ENCODE measurements at regions not wholly inside any gene's neighbourhood (a gene's known extent, or its start where the extent isn't known, plus 50 kb on each side); places are given as distances from the start of the nearest gene placed in this dataset.

DNA sequence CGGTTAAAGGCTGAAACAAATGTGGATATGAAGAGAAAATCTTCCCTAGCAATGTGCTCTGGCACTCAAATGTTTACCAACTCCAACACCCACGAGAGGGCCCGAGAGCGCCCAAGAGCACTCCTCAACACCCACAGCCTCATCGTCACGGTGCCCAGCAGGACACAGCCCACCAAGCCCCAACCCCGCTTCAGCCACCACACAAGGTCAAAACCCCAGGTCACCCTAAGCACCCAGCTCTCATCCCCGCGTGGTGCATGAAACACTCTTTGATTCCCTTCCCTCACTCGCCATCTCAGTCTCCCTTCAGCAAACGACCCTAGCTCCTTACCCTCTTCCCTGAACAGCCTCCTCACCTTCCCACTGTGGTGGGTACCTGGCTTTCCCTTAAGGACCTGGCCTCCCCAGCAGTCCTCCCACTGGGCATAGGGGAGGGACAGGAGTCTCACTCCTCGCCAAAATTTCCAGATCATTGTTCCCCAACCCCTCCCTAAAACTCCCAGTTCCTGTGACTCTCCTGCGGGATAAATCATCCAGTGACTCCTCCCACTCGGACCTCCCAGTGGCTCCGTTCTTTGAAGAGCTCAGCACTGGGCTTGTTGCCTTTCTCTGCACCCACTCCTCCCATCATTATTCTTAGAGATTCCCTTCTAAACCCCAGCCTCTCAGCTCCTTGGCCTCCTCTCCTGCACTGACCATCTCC, 170.4 kb upstream of the SYT6 start:
- H3K9me3 ChIP-seq (ENCODE audit: insufficient read depth, low read depth), result no peaks in the 10 kb centered on the region
- H3K9me2 ChIP-seq (ENCODE audit: insufficient read depth), result no peaks in the 10 kb centered on the region
- H3K4me2 ChIP-seq, result no peak overlapping the region
- intact Hi-C loops (cut with micrococcal nuclease; ENCODE audit: unreplicated experiment), result no loop called here
- H3K79me2 ChIP-seq (ENCODE audit: low read depth), result no peaks in the 10 kb centered on the region
- H3F3A ChIP-seq (ENCODE audit: insufficient read depth, low read depth), result no peaks in the 10 kb centered on the region
- no peaks in the 10 kb centered on the region for H3K27me3 ChIP-seq (ENCODE audit: insufficient read depth, low read depth)
- no TSS peak for BruUV-seq (replicated peaks)
- no peaks in the 10 kb centered on the region for H4K20me1 ChIP-seq (ENCODE audit: insufficient read depth)
- no peak for DNase-seq
- H3K36me3 ChIP-seq (ENCODE audit: low read depth), result no peaks in the 10 kb centered on the region
- H3K4me1 ChIP-seq (replicated peaks; ENCODE audit: insufficient read depth), result no peaks in the 10 kb centered on the region
- no peak overlapping the region for H2AFZ ChIP-seq
- TF ChIP-seq EZH2 (IDR thresholded peaks at IDR 0.05; ENCODE audit: low read depth), result no peak
- TF ChIP-seq, protein P1, sequence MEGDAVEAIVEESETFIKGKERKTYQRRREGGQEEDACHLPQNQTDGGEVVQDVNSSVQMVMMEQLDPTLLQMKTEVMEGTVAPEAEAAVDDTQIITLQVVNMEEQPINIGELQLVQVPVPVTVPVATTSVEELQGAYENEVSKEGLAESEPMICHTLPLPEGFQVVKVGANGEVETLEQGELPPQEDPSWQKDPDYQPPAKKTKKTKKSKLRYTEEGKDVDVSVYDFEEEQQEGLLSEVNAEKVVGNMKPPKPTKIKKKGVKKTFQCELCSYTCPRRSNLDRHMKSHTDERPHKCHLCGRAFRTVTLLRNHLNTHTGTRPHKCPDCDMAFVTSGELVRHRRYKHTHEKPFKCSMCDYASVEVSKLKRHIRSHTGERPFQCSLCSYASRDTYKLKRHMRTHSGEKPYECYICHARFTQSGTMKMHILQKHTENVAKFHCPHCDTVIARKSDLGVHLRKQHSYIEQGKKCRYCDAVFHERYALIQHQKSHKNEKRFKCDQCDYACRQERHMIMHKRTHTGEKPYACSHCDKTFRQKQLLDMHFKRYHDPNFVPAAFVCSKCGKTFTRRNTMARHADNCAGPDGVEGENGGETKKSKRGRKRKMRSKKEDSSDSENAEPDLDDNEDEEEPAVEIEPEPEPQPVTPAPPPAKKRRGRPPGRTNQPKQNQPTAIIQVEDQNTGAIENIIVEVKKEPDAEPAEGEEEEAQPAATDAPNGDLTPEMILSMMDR (conservative IDR thresholded peaks at IDR 0.05), result no peak
- ChIA-PET POLR2A (ENCODE audit: unreplicated experiment) (no interaction called here), CTCF (no interaction called here)
- H3K27ac ChIP-seq, result no peak overlapping the region
- H3K4me3 ChIP-seq, result no peak overlapping the region

DNA sequence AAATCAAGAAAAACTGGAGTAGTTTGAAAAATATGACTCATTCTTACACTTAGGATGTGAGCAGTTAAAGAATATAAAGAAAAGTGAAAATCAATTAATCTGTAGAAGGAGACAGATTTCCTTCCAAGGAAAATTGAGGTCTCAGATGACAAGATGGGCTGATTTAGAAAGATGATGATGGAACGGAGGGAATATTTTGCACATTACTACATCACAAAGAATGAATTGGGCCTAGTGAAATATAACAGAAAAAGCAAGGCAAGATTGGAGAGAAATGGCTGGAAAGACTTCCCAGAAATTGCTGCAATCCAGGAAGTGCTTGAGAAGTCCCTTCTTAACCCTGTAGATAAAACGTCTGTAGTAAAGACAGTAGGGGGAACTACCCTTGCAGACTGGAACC, 169.1 kb upstream of the SYT6 start:
- BruUV-seq (replicated peaks), result no TSS peak
- Histone ChIP-seq H3K79me2 (ENCODE audit: low read depth) (no peaks in the 10 kb centered on the region), H4K20me1 (ENCODE audit: insufficient read depth) (no peaks in the 10 kb centered on the region)

DNA sequence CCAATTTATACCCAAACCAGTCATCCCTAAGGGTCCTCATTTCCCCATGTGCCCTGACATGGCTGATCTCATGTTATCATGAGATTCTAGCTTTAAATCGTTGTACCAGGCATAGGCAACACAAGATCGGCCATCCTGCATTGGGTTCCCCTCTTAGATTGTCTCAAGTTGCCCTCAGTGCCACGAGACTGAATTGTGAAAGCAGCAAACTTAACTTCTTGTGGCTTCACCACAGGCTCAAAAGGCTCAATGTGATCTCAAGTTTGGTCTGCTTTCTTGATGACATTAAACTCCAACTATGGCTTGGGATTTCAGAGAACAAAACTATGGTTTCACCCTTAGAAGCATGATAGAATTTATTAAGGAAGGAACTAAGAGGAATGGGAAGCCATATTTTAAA, 168.5 kb upstream of the SYT6 start:
- Histone ChIP-seq H3K4me3 (no peak overlapping the region), H3K36me3 (ENCODE audit: low read depth) (no peaks in the 10 kb centered on the region), H3K79me2 (ENCODE audit: low read depth) (no peaks in the 10 kb centered on the region), H3F3A (ENCODE audit: insufficient read depth, low read depth) (no peaks in the 10 kb centered on the region), H2AFZ (no peak overlapping the region), H4K20me1 (ENCODE audit: insufficient read depth) (no peaks in the 10 kb centered on the region), H3K9me2 (ENCODE audit: insufficient read depth) (no peaks in the 10 kb centered on the region), H3K4me2 (no peak overlapping the region), H3K27me3 (ENCODE audit: insufficient read depth, low read depth) (no peaks in the 10 kb centered on the region), H3K9me3 (ENCODE audit: insufficient read depth, low read depth) (no peaks in the 10 kb centered on the region), H3K4me1 (replicated peaks; ENCODE audit: insufficient read depth) (no peaks in the 10 kb centered on the region), H3K27ac (no peak overlapping the region)
- POLR2A ChIA-PET (ENCODE audit: unreplicated experiment), result no interaction called here
- BruUV-seq (replicated peaks), result no TSS peak
- intact Hi-C loops (cut with micrococcal nuclease; ENCODE audit: unreplicated experiment), result no loop called here
- CTCF ChIA-PET, result no interaction called here
- no peak for TF ChIP-seq EZH2 (IDR thresholded peaks at IDR 0.05; ENCODE audit: low read depth)
- TF ChIP-seq, protein P1 (conservative IDR thresholded peaks at IDR 0.05), result no peak
- no peak for DNase-seq

More for the DNA sequence above, 169.1 kb upstream of the SYT6 start:
- Histone ChIP-seq H3K36me3 (ENCODE audit: low read depth) (no peaks in the 10 kb centered on the region), H3K27ac (no peak overlapping the region), H3K9me3 (ENCODE audit: insufficient read depth, low read depth) (no peaks in the 10 kb centered on the region), H2AFZ (no peak overlapping the region), H3K4me2 (no peak overlapping the region), H3F3A (ENCODE audit: insufficient read depth, low read depth) (no peaks in the 10 kb centered on the region), H3K4me3 (no peak overlapping the region), H3K4me1 (replicated peaks; ENCODE audit: insufficient read depth) (no peaks in the 10 kb centered on the region), H3K27me3 (ENCODE audit: insufficient read depth, low read depth) (no peaks in the 10 kb centered on the region), H3K9me2 (ENCODE audit: insufficient read depth) (no peaks in the 10 kb centered on the region)
- ChIA-PET CTCF (no interaction called here), POLR2A (ENCODE audit: unreplicated experiment) (no interaction called here)
- DNase-seq, result no peak
- TF ChIP-seq, protein P1 (conservative IDR thresholded peaks at IDR 0.05), result no peak
- no peak for TF ChIP-seq EZH2 (IDR thresholded peaks at IDR 0.05; ENCODE audit: low read depth)
- intact Hi-C loops (cut with micrococcal nuclease; ENCODE audit: unreplicated experiment), result no loop called here

All from PC-9 (cell line).